ENCODE measurements at regions not wholly inside any gene's neighbourhood (a gene's known extent, or its start where the extent isn't known, plus 50 kb on each side); places are given as distances from the start of the nearest gene placed in this dataset.

- TF ChIP-seq EP300 (IDR thresholded peaks at IDR 0.05) (no peak), CTCF (IDR thresholded peaks at IDR 0.05) (no peak), POLR2A (IDR thresholded peaks at IDR 0.05) (no peak)
These were observed 234.9 kb downstream of the SH2D4B start for GRCh38 chr10:80772596-80772995.
